Astrocyte (in vitro differentiated cells and primary cell): ENCODE measurements at regions not wholly inside any gene's neighbourhood (a gene's known extent, or its start where the extent isn't known, plus 50 kb on each side); places are given as distances from the start of the nearest gene placed in this dataset.

Experiments
- DNase-seq: peaks from one replicate; pipeline ENCODE4 v3.0.0-alpha.2; 2010; ENCODE audit warnings: low read depth
- FAIRE-seq: peaks from 2 replicates; lab custom pipeline; 2011; peaks lifted over from hg19 to GRCh38; lab: Jason Lieb, UNC
- H2AFZ ChIP-seq: 2 replicates; pipeline ENCODE4 v1.6.0; 2012; ENCODE audit warnings: low read depth, low read length, inconsistent platforms
- H3K27ac ChIP-seq: 2 replicates; pipeline ENCODE4 v1.5.1; 2011; ENCODE audit warnings: low read depth, low read length, inconsistent platforms
- H3K27me3 ChIP-seq: 2 replicates; pipeline ENCODE4 v1.6.0; 2011; ENCODE audit warnings: low read length, inconsistent platforms; ENCODE audit not compliant: insufficient read depth
- H3K36me3 ChIP-seq: 2 replicates; pipeline ENCODE4 v1.5.1; 2011; ENCODE audit warnings: low read length, inconsistent platforms; ENCODE audit not compliant: insufficient read depth
- H3K4me1 ChIP-seq: 2 replicates; pipeline ENCODE4 v1.5.1; 2011; ENCODE audit warnings: low read length, inconsistent platforms; ENCODE audit not compliant: insufficient read depth
- H3K4me2 ChIP-seq: 2 replicates; pipeline ENCODE4 v1.6.0; 2012; ENCODE audit warnings: low read length, inconsistent platforms
- H3K4me3 ChIP-seq: 2 replicates; pipeline ENCODE4 v1.5.1; 2011; ENCODE audit warnings: low read depth, mild to moderate bottlenecking, low read length, inconsistent platforms; ENCODE audit not compliant: insufficient read depth
- H3K79me2 ChIP-seq: 2 replicates; pipeline ENCODE4 v1.6.0; 2012; ENCODE audit warnings: mild to moderate bottlenecking, low read length, inconsistent platforms; ENCODE audit not compliant: insufficient read depth
- H3K9ac ChIP-seq: 2 replicates; pipeline ENCODE4 v1.6.0; 2012; ENCODE audit warnings: mild to moderate bottlenecking, low read length, inconsistent platforms
- H3K9me3 ChIP-seq: 2 replicates; pipeline ENCODE4 v1.5.1; 2012; ENCODE audit warnings: low read depth, mild to moderate bottlenecking, low read length, inconsistent platforms; ENCODE audit not compliant: insufficient read depth
- H4K20me1 ChIP-seq: 2 replicates; pipeline ENCODE4 v1.6.0; 2012; ENCODE audit warnings: low read length, inconsistent platforms; ENCODE audit not compliant: insufficient read depth
- H3K27ac Mint-ChIP-seq: one replicate; pipeline ENCODE4 v1.8.0; 2021; ENCODE audit warnings: mild to moderate bottlenecking, mixed read lengths; ENCODE audit not compliant: unreplicated experiment
- H3K27me3 Mint-ChIP-seq: one replicate; pipeline ENCODE4 v1.8.0; 2021; ENCODE audit warnings: low read depth, mixed read lengths; ENCODE audit not compliant: unreplicated experiment
- H3K36me3 Mint-ChIP-seq: one replicate; pipeline ENCODE4 v1.8.0; 2021; ENCODE audit warnings: low read depth, mixed read lengths; ENCODE audit not compliant: unreplicated experiment
- H3K4me1 Mint-ChIP-seq: one replicate; pipeline ENCODE4 v1.8.0; 2021; ENCODE audit warnings: low read depth, mixed read lengths; ENCODE audit not compliant: unreplicated experiment
- H3K4me3 Mint-ChIP-seq: one replicate; pipeline ENCODE4 v1.8.0; 2021; ENCODE audit warnings: mild to moderate bottlenecking, moderate library complexity, mixed read lengths; ENCODE audit not compliant: unreplicated experiment
- H3K9me3 Mint-ChIP-seq: one replicate; pipeline ENCODE4 v1.8.0; 2021; ENCODE audit warnings: mild to moderate bottlenecking, mixed read lengths; ENCODE audit not compliant: unreplicated experiment
- EZH2 ChIP-seq: IDR thresholded peaks from 2 replicates; pipeline ENCODE4 v1.6.1; 2012; ENCODE audit warnings: mild to moderate bottlenecking, low read length, inconsistent platforms; ENCODE audit not compliant: insufficient read depth
- TF ChIP-seq, protein P1 (sequence below): IDR thresholded peaks from 2 replicates; pipeline ENCODE4 v1.5.1; 2011; ENCODE audit warnings: low read depth, mild to moderate bottlenecking, inconsistent platforms, low read length, moderate library complexity; ENCODE audit not compliant: insufficient read depth

DNA sequence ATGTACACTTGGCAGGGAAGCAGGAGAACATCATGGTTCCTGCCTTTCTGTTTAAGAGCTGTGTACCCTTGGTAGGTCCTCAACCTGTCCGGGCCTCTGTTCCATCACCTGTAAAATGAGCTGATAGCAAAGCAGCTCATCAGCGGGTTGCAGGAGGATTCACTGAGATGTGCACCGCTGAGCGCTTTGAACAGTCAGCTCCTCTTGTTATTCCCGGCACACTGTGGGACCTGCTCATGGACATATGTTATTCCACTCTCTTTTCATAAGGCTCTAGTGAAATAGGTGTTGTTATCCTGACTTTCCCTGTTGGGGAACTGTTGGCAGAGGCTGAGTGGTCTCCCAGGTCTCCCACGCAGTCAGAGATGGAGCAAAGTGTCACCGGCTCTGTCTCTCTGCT, 497.5 kb upstream of the ZMIZ1 start:
- H3K79me2 ChIP-seq, result no peaks in the 10 kb centered on the region
- H3K27ac ChIP-seq, result no peak overlapping the region
- H2AFZ ChIP-seq, result no peak overlapping the region
- FAIRE-seq (no peak), DNase-seq (no peak)
- Mint-ChIP-seq H3K4me3 (no peak overlapping the region), H3K36me3 (peaks cover 4% of the 10 kb centered on the region), H3K9me3 (peaks cover 12% of the 10 kb centered on the region), H3K4me1 (peaks cover 5% of the 10 kb centered on the region), H3K27ac (no peak overlapping the region), H3K27me3 (peaks cover 63% of the 10 kb centered on the region)
- H3K4me2 ChIP-seq, result no peak overlapping the region
- H3K36me3 ChIP-seq, result no peaks in the 10 kb centered on the region
- peaks cover 11% of the 10 kb centered on the region for H3K4me1 ChIP-seq
- H3K9me3 ChIP-seq, result no peaks in the 10 kb centered on the region
- no peak for TF ChIP-seq EZH2
- TF ChIP-seq, protein P1, sequence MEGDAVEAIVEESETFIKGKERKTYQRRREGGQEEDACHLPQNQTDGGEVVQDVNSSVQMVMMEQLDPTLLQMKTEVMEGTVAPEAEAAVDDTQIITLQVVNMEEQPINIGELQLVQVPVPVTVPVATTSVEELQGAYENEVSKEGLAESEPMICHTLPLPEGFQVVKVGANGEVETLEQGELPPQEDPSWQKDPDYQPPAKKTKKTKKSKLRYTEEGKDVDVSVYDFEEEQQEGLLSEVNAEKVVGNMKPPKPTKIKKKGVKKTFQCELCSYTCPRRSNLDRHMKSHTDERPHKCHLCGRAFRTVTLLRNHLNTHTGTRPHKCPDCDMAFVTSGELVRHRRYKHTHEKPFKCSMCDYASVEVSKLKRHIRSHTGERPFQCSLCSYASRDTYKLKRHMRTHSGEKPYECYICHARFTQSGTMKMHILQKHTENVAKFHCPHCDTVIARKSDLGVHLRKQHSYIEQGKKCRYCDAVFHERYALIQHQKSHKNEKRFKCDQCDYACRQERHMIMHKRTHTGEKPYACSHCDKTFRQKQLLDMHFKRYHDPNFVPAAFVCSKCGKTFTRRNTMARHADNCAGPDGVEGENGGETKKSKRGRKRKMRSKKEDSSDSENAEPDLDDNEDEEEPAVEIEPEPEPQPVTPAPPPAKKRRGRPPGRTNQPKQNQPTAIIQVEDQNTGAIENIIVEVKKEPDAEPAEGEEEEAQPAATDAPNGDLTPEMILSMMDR, result no peak
- H3K9ac ChIP-seq, result no peak overlapping the region
- H3K4me3 ChIP-seq, result no peak overlapping the region
- H3K27me3 ChIP-seq, result peaks cover 13% of the 10 kb centered on the region
- H4K20me1 ChIP-seq, result no peaks in the 10 kb centered on the region

GRCh38 chr10:78571891-78572290, 496.9 kb upstream of the ZMIZ1 start:
- H3K4me1 ChIP-seq, result peaks cover 11% of the 10 kb centered on the region
- H3K27me3 ChIP-seq, result peaks cover 10% of the 10 kb centered on the region
- H3K9me3 ChIP-seq, result no peaks in the 10 kb centered on the region
- Mint-ChIP-seq H3K9me3 (peaks cover 12% of the 10 kb centered on the region), H3K27ac (no peak overlapping the region), H3K4me3 (no peak overlapping the region), H3K36me3 (peaks cover 4% of the 10 kb centered on the region), H3K4me1 (peaks cover 5% of the 10 kb centered on the region), H3K27me3 (peaks cover 63% of the 10 kb centered on the region)
- H3K79me2 ChIP-seq, result no peaks in the 10 kb centered on the region
- H3K27ac ChIP-seq, result no peak overlapping the region
- no peak for TF ChIP-seq EZH2
- TF ChIP-seq, protein P1, result no peak
- no peak overlapping the region for H2AFZ ChIP-seq
- no peaks in the 10 kb centered on the region for H3K36me3 ChIP-seq
- H3K4me2 ChIP-seq, result no peak overlapping the region
- DNase-seq (no peak), FAIRE-seq (no peak)
- no peak overlapping the region for H3K4me3 ChIP-seq
- H3K9ac ChIP-seq, result no peak overlapping the region
- no peaks in the 10 kb centered on the region for H4K20me1 ChIP-seq

- peak; percentile 40 for DNase-seq
- Histone ChIP-seq H3K4me2 (no peak overlapping the region), H4K20me1 (no peaks in the 10 kb centered on the region), H3K9me3 (no peaks in the 10 kb centered on the region), H3K9ac (no peak overlapping the region), H3K36me3 (no peaks in the 10 kb centered on the region), H3K4me1 (peaks cover 11% of the 10 kb centered on the region), H2AFZ (no peak overlapping the region), H3K27me3 (peaks cover 8% of the 10 kb centered on the region), H3K79me2 (no peaks in the 10 kb centered on the region), H3K4me3 (no peak overlapping the region), H3K27ac (no peak overlapping the region)
- FAIRE-seq, result no peak
- Mint-ChIP-seq H3K4me3 (no peak overlapping the region), H3K4me1 (peaks cover 5% of the 10 kb centered on the region), H3K9me3 (peaks cover 12% of the 10 kb centered on the region), H3K36me3 (peaks cover 4% of the 10 kb centered on the region), H3K27me3 (peaks cover 65% of the 10 kb centered on the region), H3K27ac (no peak overlapping the region)
- TF ChIP-seq, protein P1, result no peak
- no peak for TF ChIP-seq EZH2
Observed at GRCh38 chr10:78572565-78572964, 496.2 kb upstream of the ZMIZ1 start.
